Stomach (tissue), 8 donors: ENCODE measurements at regions not wholly inside any gene's neighbourhood (a gene's known extent, or its start where the extent isn't known, plus 50 kb on each side); places are given as distances from the start of the nearest gene placed in this dataset.
"Not testable (repeated sequence)": the region's sequence is repeated elsewhere in the genome, so short reads cannot be mapped to it uniquely, and the experiment has no call there.

Source experiments
- DNase-seq, 2 donors: peaks; one replicate each; pipeline versions ENCODE4 v3.0.0 to v3.0.0-alpha.2; 2013 to 2019
- H3K27ac ChIP-seq, 5 donors: fragments of 200-600 bp in 4 of 5; sonication (generic) in 4 of 5; one replicate each; pipeline ENCODE4 v1.5.1; 2013 to 2019; ENCODE audit warnings: mild to moderate bottlenecking in 1 of 5, moderate library complexity in 1 of 5
- H3K27me3 ChIP-seq, 3 donors: fragments of 200-600 bp; sonication (generic); one replicate each; pipeline ENCODE4 v1.5.1; 2017 to 2019; ENCODE audit warnings: mixed run types in 1 of 3
- H3K36me3 ChIP-seq, 4 donors: fragments of 200-600 bp; sonication (generic); 1 replicate in 3 of 4; 2 replicates in 1 of 4; pipeline ENCODE4 v1.5.1; 2016 to 2019
- H3K4me1 ChIP-seq, 4 donors: fragments of 200-600 bp; sonication (generic); one replicate each; pipeline ENCODE4 v1.5.1; 2016 to 2019
- H3K4me3 ChIP-seq, 4 donors: fragments of 200-600 bp; sonication (generic) in 3 of 4; one replicate each; pipeline ENCODE4 v1.5.1; 2016 to 2019; ENCODE audit warnings: mild to moderate bottlenecking in 1 of 4
- H3K9me3 ChIP-seq, 4 donors: fragments of 200-600 bp; sonication (generic); one replicate each; pipeline ENCODE4 v1.5.1; 2016 to 2019
- CTCF ChIP-seq, 7 experiments: fragments of 450-650 bp in 4 of 7; fragments of 200-600 bp in 3 of 7; sonication (generic) in 3 of 7; IDR thresholded peaks; one replicate each; pipeline ENCODE4 v1.5.1; 2016 to 2019; ENCODE audit warnings: antibody characterized with exemption in 7 of 7, control low read depth in 2 of 7, mild to moderate bottlenecking in 1 of 7
- EP300 ChIP-seq: sonication (generic); formaldehyde crosslinking; IDR thresholded peaks from one replicate; pipeline ENCODE4 v1.6.1; 2017; ENCODE audit warnings: antibody characterized with exemption
- POLR2A ChIP-seq, 4 donors: fragments of 450-650 bp; IDR thresholded peaks; one replicate each; pipeline ENCODE4 v1.6.1; 2016; ENCODE audit warnings: antibody characterized with exemption in 4 of 4, control low read depth in 2 of 4, mild to moderate bottlenecking in 1 of 4, moderate library complexity in 1 of 4
- POLR2AphosphoS5 ChIP-seq, 3 donors: sonication (generic); formaldehyde crosslinking; IDR thresholded peaks; one replicate each; pipeline ENCODE4 v1.6.1; 2016; ENCODE audit warnings: antibody characterized with exemption in 3 of 3
- WGBS, 5 donors: extraction: QIAGEN DNeasy Blood & Tissue Kit in 3 of 5; methylation state at CpG; one replicate each; pipeline versions ENCODE4 v1.1.5 to v1.1.7; 2013 to 2018; 5-methylcytosine and 5-hydroxymethylcytosine counted together
- intact Hi-C: fragments of 100-400 bp; cut with DNase I; formaldehyde crosslinking; loops from one replicate; pipeline ENCODE4 v1.15.1; 2023; ENCODE audit warnings: low total_unique reads
- donor health status: healthy with polysubstance abuse.
- donor health status: Bipolar disorder and iron deficiency.
- donor health status: healthy.

GRCh38 chr13:97542102-97542685 is 108.2 kb downstream of the RAP2A start:
- TF ChIP-seq EP300 (no peak), CTCF (IDR thresholded peaks at IDR 0.05) (no peak), POLR2A (IDR thresholded peaks at IDR 0.05) (no peak), POLR2AphosphoS5 (IDR thresholded peaks at IDR 0.05) (no peak)
- Histone ChIP-seq H3K27me3 (no peaks in the 10 kb centered on the region), H3K4me1 (peaks cover 0 to 5% (median 0%) of the 10 kb centered on the region in 4 donors), H3K27ac (no peak overlapping the region), H3K36me3 (no peaks in the 10 kb centered on the region), H3K4me3 (no peak overlapping the region), H3K9me3 (no peaks in the 10 kb centered on the region)
- intact Hi-C loops: no loop called here
- 57 to 66% (median 60%) methylated on average over 4 of the region's 4 CpGs for WGBS, 5 donors
- peak in 1 of 2 donors; percentile 7 for DNase-seq

GRCh38 chr13:97544031-97544765 is 110.2 kb downstream of the RAP2A start:
- no peak for DNase-seq
- TF ChIP-seq POLR2AphosphoS5 (IDR thresholded peaks at IDR 0.05): no peak
- TF ChIP-seq POLR2A (IDR thresholded peaks at IDR 0.05): no peak
- TF ChIP-seq CTCF (IDR thresholded peaks at IDR 0.05): no peak
- TF ChIP-seq EP300: no peak
- no peaks in the 10 kb centered on the region for H3K27me3 ChIP-seq
- no peaks in the 10 kb centered on the region for H3K36me3 ChIP-seq
- 78 to 84% (median 84%) methylated on average over 3 of the region's 3 CpGs for WGBS, 5 donors
- peaks cover 0 to 5% (median 0%) of the 10 kb centered on the region in 4 donors for H3K4me1 ChIP-seq
- no peaks in the 10 kb centered on the region for H3K9me3 ChIP-seq
- no peak overlapping the region for H3K27ac ChIP-seq
- intact Hi-C loops: no loop called here
- no peak overlapping the region for H3K4me3 ChIP-seq

GRCh38 chr13:97544971-97545499 is 111.1 kb downstream of the RAP2A start:
- H3K36me3 ChIP-seq, DNase-seq, H3K4me3 ChIP-seq, H3K27me3 ChIP-seq, H3K4me1 ChIP-seq, intact Hi-C loops, H3K9me3 ChIP-seq, H3K27ac ChIP-seq: not testable (repeated sequence)
- WGBS, 5 donors: 90 to 97% (median 92%) methylated on average over 13 to 25 of the region's 25 CpGs

GRCh38 chr13:97548138-97548537 is 114.2 kb downstream of the RAP2A start:
- Histone ChIP-seq H3K9me3 (no peaks in the 10 kb centered on the region), H3K36me3 (no peaks in the 10 kb centered on the region), H3K27ac (no peak overlapping the region), H3K4me3 (no peak overlapping the region), H3K4me1 (no peaks in the 10 kb centered on the region), H3K27me3 (no peaks in the 10 kb centered on the region)
- intact Hi-C loops: no loop called here
- DNase-seq: no peak
- WGBS, 5 donors: 35 to 49% (median 42%) methylated on average over 3 of the region's 3 CpGs
- TF ChIP-seq EP300 (no peak), POLR2AphosphoS5 (IDR thresholded peaks at IDR 0.05) (no peak)

GRCh38 chr13:97548711-97549110 is 114.7 kb downstream of the RAP2A start:
- intact Hi-C loops: no loop called here
- Histone ChIP-seq H3K4me1 (no peaks in the 10 kb centered on the region), H3K36me3 (no peaks in the 10 kb centered on the region), H3K27me3 (no peaks in the 10 kb centered on the region), H3K9me3 (no peaks in the 10 kb centered on the region), H3K4me3 (no peak overlapping the region), H3K27ac (no peak overlapping the region)
- peak in 1 of 2 donors; percentile 23 for DNase-seq
- TF ChIP-seq CTCF (IDR thresholded peaks at IDR 0.05) (no peak), POLR2AphosphoS5 (IDR thresholded peaks at IDR 0.05) (no peak)
- WGBS, 5 donors: 43 to 75% (median 65%) methylated on average over 4 of the region's 4 CpGs
